ENCODE measurements at regions not wholly inside any gene's neighbourhood (a gene's known extent, or its start where the extent isn't known, plus 50 kb on each side); places are given as distances from the start of the nearest gene placed in this dataset.
"Not testable (repeated sequence)": the region's sequence is repeated elsewhere in the genome, so short reads cannot be mapped to it uniquely, and the experiment has no call there.

GRCh38 chr2:13354031-13354430, 637.3 kb downstream of the TRIB2 start:
- no peaks in the 10 kb centered on the region for H3K4me1 Mint-ChIP-seq
- ChIA-PET POLR2A (no interaction called here), CTCF (no interaction called here)
- no peaks in the 10 kb centered on the region for H3K9me3 Mint-ChIP-seq (ENCODE audit: low read depth)
- no peak overlapping the region for H3K4me3 Mint-ChIP-seq
- intact Hi-C loops (cut with DNase I, micrococcal nuclease): no loop called here
- no peak overlapping the region for H3K27ac Mint-ChIP-seq
- DNase-seq (no peak), ATAC-seq (no peak)
- no peaks in the 10 kb centered on the region for H3K36me3 Mint-ChIP-seq (ENCODE audit: low read depth)
- H3K27me3 Mint-ChIP-seq: no peaks in the 10 kb centered on the region

DNA sequence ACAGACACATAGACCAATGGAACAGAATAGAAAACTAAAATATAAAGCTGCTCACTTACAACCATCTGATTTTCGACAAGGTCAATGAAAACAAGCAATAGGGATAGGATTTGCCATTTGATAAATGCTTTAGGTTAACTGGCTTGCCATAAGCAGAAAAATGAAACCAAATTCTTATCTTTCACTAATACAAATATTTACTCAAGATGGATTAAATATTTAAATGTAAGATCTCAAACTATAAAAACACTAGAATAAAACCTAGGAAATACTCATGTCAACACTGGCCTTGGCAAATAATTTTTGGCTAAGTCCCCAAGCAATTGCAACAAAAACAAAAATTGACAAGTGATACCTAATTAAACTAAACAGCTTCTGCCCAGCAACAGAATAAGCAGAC, 665.2 kb downstream of the TRIB2 start:
- H3K9me3 Mint-ChIP-seq (ENCODE audit: low read depth); intact Hi-C loops (cut with DNase I, micrococcal nuclease); H3K27me3 Mint-ChIP-seq; DNase-seq; ATAC-seq; POLR2A ChIA-PET; H3K36me3 Mint-ChIP-seq (ENCODE audit: low read depth); H3K4me3 Mint-ChIP-seq; H3K27ac Mint-ChIP-seq; CTCF ChIA-PET; H3K4me1 Mint-ChIP-seq: not testable (repeated sequence)

GRCh38 chr2:13389172-13389571, 672.4 kb downstream of the TRIB2 start:
- DNase-seq; H3K36me3 Mint-ChIP-seq (ENCODE audit: low read depth); H3K27me3 Mint-ChIP-seq; ATAC-seq; H3K4me1 Mint-ChIP-seq; H3K4me3 Mint-ChIP-seq; H3K9me3 Mint-ChIP-seq (ENCODE audit: low read depth); POLR2A ChIA-PET; intact Hi-C loops (cut with DNase I, micrococcal nuclease); H3K27ac Mint-ChIP-seq; CTCF ChIA-PET: not testable (repeated sequence)

DNA sequence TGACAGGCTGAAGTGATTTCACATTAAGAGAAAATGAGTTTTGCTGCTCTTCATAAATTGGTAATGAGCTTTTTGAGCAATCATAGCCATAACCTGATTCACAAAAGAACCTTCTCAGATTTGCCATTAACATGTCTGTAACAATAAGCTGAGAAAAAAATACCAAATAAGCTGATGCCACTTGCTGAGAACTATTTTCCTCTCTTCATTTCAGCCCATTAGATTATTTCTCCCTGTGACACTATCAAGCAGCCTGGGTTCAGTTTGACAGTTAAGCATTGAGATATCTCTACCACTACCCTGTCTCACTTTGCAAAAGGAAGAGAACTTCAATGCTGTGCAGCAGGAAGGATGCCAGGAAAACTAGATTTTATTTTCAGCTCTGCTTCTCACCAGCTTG, 673.9 kb downstream of the TRIB2 start:
- no peak for ATAC-seq
- Mint-ChIP-seq H3K4me1 (no peaks in the 10 kb centered on the region), H3K27me3 (no peaks in the 10 kb centered on the region), H3K36me3 (ENCODE audit: low read depth) (no peaks in the 10 kb centered on the region), H3K4me3 (no peak overlapping the region), H3K9me3 (ENCODE audit: low read depth) (peaks cover 5% of the 10 kb centered on the region), H3K27ac (no peak overlapping the region)
- no peak for DNase-seq
- ChIA-PET CTCF (no interaction called here), POLR2A (no interaction called here)
- intact Hi-C loops (cut with DNase I, micrococcal nuclease): no loop called here

GRCh38 chr2:13401312-13401711, 684.6 kb downstream of the TRIB2 start:
- CTCF ChIA-PET: no interaction called here
- peaks cover 15% of the 10 kb centered on the region for H3K9me3 Mint-ChIP-seq (ENCODE audit: low read depth)
- POLR2A ChIA-PET: no interaction called here

GRCh38 chr2:13413989-13414388, 697.3 kb downstream of the TRIB2 start:
- Mint-ChIP-seq H3K9me3 (ENCODE audit: low read depth) (peaks cover 13% of the 10 kb centered on the region), H3K36me3 (ENCODE audit: low read depth) (no peaks in the 10 kb centered on the region), H3K27me3 (no peaks in the 10 kb centered on the region), H3K4me1 (no peaks in the 10 kb centered on the region), H3K4me3 (no peak overlapping the region), H3K27ac (no peak overlapping the region)
- intact Hi-C loops (cut with DNase I, micrococcal nuclease): no loop called here
- CTCF ChIA-PET: no interaction called here
- DNase-seq: no peak
- no peak for ATAC-seq
- POLR2A ChIA-PET: no interaction called here

More at GRCh38 chr2:13401312-13401711, 684.6 kb downstream of the TRIB2 start:
- H3K27me3 Mint-ChIP-seq: no peaks in the 10 kb centered on the region
- DNase-seq (no peak), ATAC-seq (no peak)
- H3K4me1 Mint-ChIP-seq: no peaks in the 10 kb centered on the region
- H3K27ac Mint-ChIP-seq: no peak overlapping the region
- no peak overlapping the region for H3K4me3 Mint-ChIP-seq
- H3K36me3 Mint-ChIP-seq (ENCODE audit: low read depth): no peaks in the 10 kb centered on the region
- intact Hi-C loops (cut with DNase I, micrococcal nuclease): no loop called here

DNA sequence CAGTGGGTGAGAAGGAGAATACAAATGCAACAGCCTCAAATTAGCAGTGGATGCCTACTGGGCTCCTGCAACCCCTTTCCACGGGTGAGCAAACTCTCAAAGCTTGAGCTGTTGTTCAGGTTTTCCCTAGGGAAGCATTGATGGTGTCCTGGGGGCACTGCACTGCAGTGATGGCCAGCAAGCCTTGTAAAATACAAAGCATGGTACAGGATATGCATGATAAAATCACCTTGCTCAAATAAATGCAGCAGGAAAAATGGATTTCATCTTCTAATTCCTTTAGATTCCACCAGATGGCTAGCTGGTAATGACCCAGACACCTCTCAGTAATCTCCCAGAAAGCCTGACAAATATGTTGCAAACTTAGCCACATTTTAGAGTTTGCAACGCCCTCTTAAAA, 698.2 kb downstream of the TRIB2 start:
- Mint-ChIP-seq H3K4me1 (no peaks in the 10 kb centered on the region), H3K9me3 (ENCODE audit: low read depth) (peaks cover 13% of the 10 kb centered on the region), H3K27ac (no peak overlapping the region), H3K27me3 (no peaks in the 10 kb centered on the region), H3K4me3 (no peak overlapping the region), H3K36me3 (ENCODE audit: low read depth) (no peaks in the 10 kb centered on the region)
- intact Hi-C loops (cut with DNase I, micrococcal nuclease): no loop called here
- POLR2A ChIA-PET: no interaction called here
- no peak for DNase-seq
- CTCF ChIA-PET: no interaction called here
- ATAC-seq: no peak

- H3K27ac Mint-ChIP-seq: no peak overlapping the region
- intact Hi-C loops (cut with DNase I, micrococcal nuclease): no loop called here
- H3K36me3 Mint-ChIP-seq (ENCODE audit: low read depth): no peaks in the 10 kb centered on the region
- no peaks in the 10 kb centered on the region for H3K27me3 Mint-ChIP-seq
- ChIA-PET CTCF (no interaction called here), POLR2A (no interaction called here)
- H3K9me3 Mint-ChIP-seq (ENCODE audit: low read depth): peaks cover 3% of the 10 kb centered on the region
- ATAC-seq (no peak), DNase-seq (no peak)
- no peaks in the 10 kb centered on the region for H3K4me1 Mint-ChIP-seq
- H3K4me3 Mint-ChIP-seq: no peak overlapping the region
Measured at GRCh38 chr2:13433954-13434353, 717.2 kb downstream of the TRIB2 start.

DNA sequence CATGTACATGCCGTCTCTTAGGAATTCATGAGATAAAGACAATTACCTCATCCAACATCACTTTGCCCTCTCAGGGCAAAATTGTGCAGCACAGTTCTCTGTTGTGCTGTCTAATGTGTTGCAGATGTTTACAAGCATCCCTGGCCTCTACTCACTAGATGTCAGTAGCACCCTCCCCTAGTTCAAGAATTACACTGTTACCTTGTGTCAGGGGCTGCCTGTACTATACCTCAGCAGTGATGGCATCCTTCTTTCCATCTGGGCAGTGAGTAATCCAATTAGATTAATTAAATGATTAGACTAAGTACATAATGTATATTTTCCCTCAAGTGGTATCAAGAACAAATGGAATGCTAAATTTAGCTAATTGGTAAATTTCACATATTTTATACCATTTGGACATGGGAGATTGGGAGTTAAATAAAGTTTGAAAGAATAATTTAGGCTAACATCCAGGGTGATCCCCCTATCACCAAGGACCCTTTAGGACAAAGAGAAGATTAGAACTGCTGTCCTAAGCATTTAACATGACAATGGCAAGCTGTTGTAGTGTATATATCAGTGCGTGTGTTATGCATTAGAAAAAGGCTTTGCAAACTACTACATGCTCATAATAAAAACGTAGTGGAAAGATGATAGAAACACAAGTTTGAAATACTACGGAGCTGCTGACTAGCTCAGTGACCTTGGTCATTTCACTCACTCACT, 727.0 kb downstream of the TRIB2 start:
- H3K36me3 Mint-ChIP-seq (ENCODE audit: low read depth); H3K27ac Mint-ChIP-seq; intact Hi-C loops (cut with DNase I, micrococcal nuclease); ATAC-seq; DNase-seq; H3K9me3 Mint-ChIP-seq (ENCODE audit: low read depth); H3K27me3 Mint-ChIP-seq; H3K4me1 Mint-ChIP-seq; H3K4me3 Mint-ChIP-seq; POLR2A ChIA-PET: not testable (repeated sequence)
- CTCF ChIA-PET: interaction anchor here (0.9 kb wide), 1 partner anchor 12 kb away, joined by 4 read pairs; no protein-coding TSS in a partner anchor

DNA sequence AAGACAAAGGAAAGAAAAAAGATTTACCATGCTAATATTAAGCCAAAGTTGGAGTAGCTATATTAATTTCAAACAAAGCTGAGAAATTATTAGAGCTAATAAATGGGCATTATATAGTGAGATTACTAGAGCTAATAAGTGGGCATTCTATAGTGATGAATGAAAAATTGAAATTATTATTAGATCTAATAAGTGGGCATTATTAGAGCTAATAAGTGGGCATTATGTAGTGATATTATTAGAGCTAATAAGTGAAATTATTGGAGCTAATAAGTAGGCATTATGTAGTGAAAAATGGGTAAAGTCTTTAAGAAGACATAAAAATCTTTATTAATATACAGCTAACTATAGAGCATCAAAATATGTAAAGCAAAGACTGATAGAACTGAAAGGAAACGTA, 745.7 kb downstream of the TRIB2 start:
- Mint-ChIP-seq H3K4me3 (no peak overlapping the region), H3K4me1 (no peaks in the 10 kb centered on the region), H3K27ac (no peak overlapping the region), H3K27me3 (no peaks in the 10 kb centered on the region), H3K36me3 (ENCODE audit: low read depth) (no peaks in the 10 kb centered on the region), H3K9me3 (ENCODE audit: low read depth) (peaks cover 2% of the 10 kb centered on the region)
- no peak for ATAC-seq
- intact Hi-C loops (cut with DNase I, micrococcal nuclease): no loop called here
- POLR2A ChIA-PET: no interaction called here
- no peak for DNase-seq
- CTCF ChIA-PET: no interaction called here

DNA sequence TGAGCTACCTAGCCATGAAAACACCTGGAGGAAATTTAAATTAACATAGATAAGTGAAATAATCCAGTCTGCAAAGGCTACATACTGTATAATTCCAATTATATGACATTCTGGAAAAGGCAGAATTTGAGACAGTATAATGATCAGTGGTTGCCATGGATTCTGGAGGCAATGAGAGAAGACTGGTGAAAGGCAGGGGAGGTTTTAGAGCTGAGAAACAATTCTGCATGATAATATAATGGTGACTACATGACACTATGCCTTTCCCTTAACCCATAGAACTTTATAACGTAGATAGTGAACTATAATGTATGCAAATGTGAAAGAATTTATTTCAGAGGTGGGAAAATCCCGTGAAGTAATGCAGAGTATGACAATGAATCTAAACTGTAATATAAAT, 749.3 kb downstream of the TRIB2 start:
- H3K4me3 Mint-ChIP-seq: no peak overlapping the region
- no peaks in the 10 kb centered on the region for H3K36me3 Mint-ChIP-seq (ENCODE audit: low read depth)
- POLR2A ChIA-PET: no interaction called here
- CTCF ChIA-PET: no interaction called here
- intact Hi-C loops (cut with DNase I, micrococcal nuclease): no loop called here
- H3K9me3 Mint-ChIP-seq (ENCODE audit: low read depth): no peaks in the 10 kb centered on the region
- no peaks in the 10 kb centered on the region for H3K4me1 Mint-ChIP-seq
- H3K27me3 Mint-ChIP-seq: no peaks in the 10 kb centered on the region
- no peak for ATAC-seq
- H3K27ac Mint-ChIP-seq: no peak overlapping the region
- DNase-seq: no peak

DNA sequence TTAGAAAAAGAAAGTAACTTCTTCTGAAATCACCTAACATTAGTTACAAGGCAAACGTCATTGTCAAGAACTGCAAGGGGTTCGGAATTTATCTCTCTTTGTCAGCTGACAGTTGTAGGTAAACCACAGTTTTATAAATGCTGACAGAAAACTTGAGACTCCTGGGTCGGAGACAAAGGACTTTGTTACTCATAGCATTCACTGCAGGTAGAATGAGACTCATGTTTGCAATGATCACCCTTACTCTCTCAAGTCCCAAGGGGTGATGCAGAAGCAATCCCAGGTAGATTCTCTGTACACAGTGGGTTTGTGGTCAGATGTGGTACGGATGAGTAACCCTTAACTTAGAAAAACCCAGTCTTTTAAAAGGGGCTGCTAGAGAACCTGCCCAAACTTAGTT, 757.8 kb downstream of the TRIB2 start:
- no peak for DNase-seq
- Mint-ChIP-seq H3K27ac (no peak overlapping the region), H3K4me3 (no peak overlapping the region), H3K27me3 (no peaks in the 10 kb centered on the region), H3K9me3 (ENCODE audit: low read depth) (no peaks in the 10 kb centered on the region), H3K36me3 (ENCODE audit: low read depth) (no peaks in the 10 kb centered on the region), H3K4me1 (no peaks in the 10 kb centered on the region)
- ChIA-PET POLR2A (no interaction called here), CTCF (interaction anchor here (0.8 kb wide), 1 partner anchor 707 kb away, joined by 3 read pairs; no protein-coding TSS in a partner anchor)
- ATAC-seq: no peak
- intact Hi-C loops (cut with DNase I, micrococcal nuclease): no loop called here

DNA sequence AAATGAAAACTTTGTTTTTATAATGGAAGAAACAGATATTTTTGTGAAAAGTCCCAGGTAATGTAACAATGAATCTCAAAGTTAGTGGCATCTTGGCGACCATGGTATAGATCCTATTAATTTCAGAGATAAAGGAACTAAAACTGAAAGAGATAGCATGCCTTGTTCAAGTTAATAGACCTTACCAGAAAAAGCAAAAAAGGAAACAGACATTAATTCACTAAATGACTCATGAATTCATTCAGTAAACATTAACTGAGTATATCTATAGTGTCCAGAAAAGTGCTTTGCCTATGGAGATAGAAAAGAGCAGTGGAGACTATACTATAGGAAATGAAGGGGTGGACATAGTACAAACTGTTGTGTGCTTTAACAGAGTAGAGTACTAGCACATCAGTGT, 763.3 kb downstream of the TRIB2 start:
- no peak overlapping the region for H3K27ac Mint-ChIP-seq
- DNase-seq (no peak), ATAC-seq (no peak)
- intact Hi-C loops (cut with DNase I, micrococcal nuclease): no loop called here
- H3K27me3 Mint-ChIP-seq: no peaks in the 10 kb centered on the region
- ChIA-PET POLR2A (no interaction called here), CTCF (no interaction called here)
- H3K36me3 Mint-ChIP-seq (ENCODE audit: low read depth): no peaks in the 10 kb centered on the region
- H3K4me3 Mint-ChIP-seq: no peak overlapping the region
- H3K9me3 Mint-ChIP-seq (ENCODE audit: low read depth): peaks cover 2% of the 10 kb centered on the region
- H3K4me1 Mint-ChIP-seq: no peaks in the 10 kb centered on the region
